Ishikawa (cell line): ENCODE measurements at regions not wholly inside any gene's neighbourhood (a gene's known extent, or its start where the extent isn't known, plus 50 kb on each side); places are given as distances from the start of the nearest gene placed in this dataset.

ENCODE experiments used
- EGR1 ChIP-seq: IDR thresholded peaks from 2 replicates; pipeline ENCODE4 v1.6.1; 2012
- EP300 ChIP-seq: IDR thresholded peaks from 2 replicates; pipeline ENCODE4 v1.6.1; 2012; ENCODE audit warnings: borderline replicate concordance
- RAD21 ChIP-seq: IDR thresholded peaks from 2 replicates; pipeline ENCODE4 v1.6.1; 2012; ENCODE audit warnings: low read depth
- REST ChIP-seq: IDR thresholded peaks from 2 replicates; pipeline ENCODE4 v1.6.1; 2012; ENCODE audit warnings: low read depth, mild to moderate bottlenecking
- TAF1 ChIP-seq: IDR thresholded peaks from 2 replicates; pipeline ENCODE4 v1.6.1; 2012; ENCODE audit warnings: low read depth, mild to moderate bottlenecking
- TCF12 ChIP-seq: IDR thresholded peaks from 2 replicates; pipeline ENCODE4 v1.6.1; 2012; ENCODE audit warnings: low read depth
- TEAD4 ChIP-seq: IDR thresholded peaks from 2 replicates; pipeline ENCODE4 v1.6.1; 2012
- USF1 ChIP-seq: IDR thresholded peaks from 2 replicates; pipeline ENCODE4 v1.6.1; 2012
- YY1 ChIP-seq: IDR thresholded peaks from 2 replicates; pipeline ENCODE4 v1.6.1; 2012; ENCODE audit warnings: low read depth
- ZBTB7A ChIP-seq: IDR thresholded peaks from 2 replicates; pipeline ENCODE4 v1.6.1; 2012; ENCODE audit warnings: low read depth
- TF ChIP-seq, protein P1 (sequence below): IDR thresholded peaks from 2 replicates; pipeline ENCODE4 v1.6.1; 2012

- TF ChIP-seq TCF12 (no peak), EP300 (no peak), USF1 (no peak), ZBTB7A (no peak), EGR1 (no peak), REST (no peak), TAF1 (no peak), YY1 (no peak), RAD21 (no peak), TEAD4 (no peak)
- TF ChIP-seq, protein P1, sequence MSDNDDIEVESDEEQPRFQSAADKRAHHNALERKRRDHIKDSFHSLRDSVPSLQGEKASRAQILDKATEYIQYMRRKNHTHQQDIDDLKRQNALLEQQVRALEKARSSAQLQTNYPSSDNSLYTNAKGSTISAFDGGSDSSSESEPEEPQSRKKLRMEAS, result no peak
These were observed 287.7 kb downstream of the DHX35 start for GRCh38 chr20:39249798-39250197.
